ENCODE measurements at regions not wholly inside any gene's neighbourhood (a gene's known extent, or its start where the extent isn't known, plus 50 kb on each side); places are given as distances from the start of the nearest gene placed in this dataset.

GRCh38 chr1:56327195-56327594, 252.2 kb downstream of the PLPP3 start:
- TF ChIP-seq EZH2 (IDR thresholded peaks at IDR 0.05) (no peak), EZH2phosphoT487 (IDR thresholded peaks at IDR 0.05) (no peak)
- TF ChIP-seq, protein P1, sequence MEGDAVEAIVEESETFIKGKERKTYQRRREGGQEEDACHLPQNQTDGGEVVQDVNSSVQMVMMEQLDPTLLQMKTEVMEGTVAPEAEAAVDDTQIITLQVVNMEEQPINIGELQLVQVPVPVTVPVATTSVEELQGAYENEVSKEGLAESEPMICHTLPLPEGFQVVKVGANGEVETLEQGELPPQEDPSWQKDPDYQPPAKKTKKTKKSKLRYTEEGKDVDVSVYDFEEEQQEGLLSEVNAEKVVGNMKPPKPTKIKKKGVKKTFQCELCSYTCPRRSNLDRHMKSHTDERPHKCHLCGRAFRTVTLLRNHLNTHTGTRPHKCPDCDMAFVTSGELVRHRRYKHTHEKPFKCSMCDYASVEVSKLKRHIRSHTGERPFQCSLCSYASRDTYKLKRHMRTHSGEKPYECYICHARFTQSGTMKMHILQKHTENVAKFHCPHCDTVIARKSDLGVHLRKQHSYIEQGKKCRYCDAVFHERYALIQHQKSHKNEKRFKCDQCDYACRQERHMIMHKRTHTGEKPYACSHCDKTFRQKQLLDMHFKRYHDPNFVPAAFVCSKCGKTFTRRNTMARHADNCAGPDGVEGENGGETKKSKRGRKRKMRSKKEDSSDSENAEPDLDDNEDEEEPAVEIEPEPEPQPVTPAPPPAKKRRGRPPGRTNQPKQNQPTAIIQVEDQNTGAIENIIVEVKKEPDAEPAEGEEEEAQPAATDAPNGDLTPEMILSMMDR (IDR thresholded peaks at IDR 0.05), result no peak

All from neural progenitor cell (in vitro differentiated cells).